GM12864 (cell line): ENCODE measurements at regions not wholly inside any gene's neighbourhood (a gene's known extent, or its start where the extent isn't known, plus 50 kb on each side); places are given as distances from the start of the nearest gene placed in this dataset.

Experiments
- DNase-seq: peaks from one replicate; pipeline ENCODE4 v3.0.0-alpha.2; 2011; ENCODE audit warnings: low read depth
- H3K4me3 ChIP-seq: 2 replicates; pipeline ENCODE4 v1.5.1; 2011; ENCODE audit warnings: mild to moderate bottlenecking, low read depth, low read length, control low read depth
- TF ChIP-seq, protein P1 (sequence below): IDR thresholded peaks from 2 replicates; pipeline ENCODE4 v1.5.1; 2011; ENCODE audit warnings: low read depth, mild to moderate bottlenecking, moderate library complexity, low read length, control low read depth, inconsistent platforms; ENCODE audit errors: missing control alignments

DNA sequence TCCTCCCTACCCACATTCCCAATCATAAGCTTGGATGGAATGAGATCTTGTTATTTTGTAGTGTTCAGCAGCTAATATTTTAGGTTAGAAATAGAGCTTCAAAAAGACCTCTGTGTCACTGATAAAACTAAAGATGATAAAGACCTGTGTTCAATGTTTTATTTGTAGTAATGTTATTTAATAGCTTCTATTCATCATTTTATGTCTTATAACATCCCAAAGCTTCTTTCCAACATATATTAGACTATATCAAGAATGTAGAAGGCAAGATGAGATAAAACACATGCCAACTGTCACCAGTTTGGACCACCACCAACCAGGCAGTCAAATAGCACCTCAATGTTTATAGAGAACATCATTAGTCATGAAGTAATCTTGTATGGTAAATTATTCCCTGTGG lies 409.5 kb upstream of the ITGA1 start:
- H3K4me3 ChIP-seq = no peak overlapping the region
- no peak for DNase-seq
- TF ChIP-seq, protein P1, sequence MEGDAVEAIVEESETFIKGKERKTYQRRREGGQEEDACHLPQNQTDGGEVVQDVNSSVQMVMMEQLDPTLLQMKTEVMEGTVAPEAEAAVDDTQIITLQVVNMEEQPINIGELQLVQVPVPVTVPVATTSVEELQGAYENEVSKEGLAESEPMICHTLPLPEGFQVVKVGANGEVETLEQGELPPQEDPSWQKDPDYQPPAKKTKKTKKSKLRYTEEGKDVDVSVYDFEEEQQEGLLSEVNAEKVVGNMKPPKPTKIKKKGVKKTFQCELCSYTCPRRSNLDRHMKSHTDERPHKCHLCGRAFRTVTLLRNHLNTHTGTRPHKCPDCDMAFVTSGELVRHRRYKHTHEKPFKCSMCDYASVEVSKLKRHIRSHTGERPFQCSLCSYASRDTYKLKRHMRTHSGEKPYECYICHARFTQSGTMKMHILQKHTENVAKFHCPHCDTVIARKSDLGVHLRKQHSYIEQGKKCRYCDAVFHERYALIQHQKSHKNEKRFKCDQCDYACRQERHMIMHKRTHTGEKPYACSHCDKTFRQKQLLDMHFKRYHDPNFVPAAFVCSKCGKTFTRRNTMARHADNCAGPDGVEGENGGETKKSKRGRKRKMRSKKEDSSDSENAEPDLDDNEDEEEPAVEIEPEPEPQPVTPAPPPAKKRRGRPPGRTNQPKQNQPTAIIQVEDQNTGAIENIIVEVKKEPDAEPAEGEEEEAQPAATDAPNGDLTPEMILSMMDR = no peak

DNA sequence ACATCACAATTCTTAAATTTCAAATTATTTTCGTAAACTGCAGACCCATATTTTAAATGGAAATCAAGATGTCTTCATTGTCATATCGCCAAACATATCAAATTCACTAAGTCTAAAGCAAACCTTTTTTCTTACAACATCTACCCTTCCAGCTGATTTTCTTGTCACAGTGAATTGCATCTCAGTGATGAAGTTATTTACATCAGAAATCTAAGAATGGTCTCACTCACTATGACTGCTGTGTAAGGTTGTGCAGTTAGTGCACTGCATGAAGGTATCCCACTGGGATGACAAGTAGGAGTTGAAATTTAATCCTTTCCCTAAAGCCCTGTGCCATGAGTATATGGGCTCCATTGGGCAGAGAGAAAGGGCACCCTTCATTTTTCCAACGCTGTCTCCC lies 399.4 kb upstream of the ITGA1 start:
- DNase-seq = no peak
- no peak overlapping the region for H3K4me3 ChIP-seq
- TF ChIP-seq, protein P1 = no peak

DNA sequence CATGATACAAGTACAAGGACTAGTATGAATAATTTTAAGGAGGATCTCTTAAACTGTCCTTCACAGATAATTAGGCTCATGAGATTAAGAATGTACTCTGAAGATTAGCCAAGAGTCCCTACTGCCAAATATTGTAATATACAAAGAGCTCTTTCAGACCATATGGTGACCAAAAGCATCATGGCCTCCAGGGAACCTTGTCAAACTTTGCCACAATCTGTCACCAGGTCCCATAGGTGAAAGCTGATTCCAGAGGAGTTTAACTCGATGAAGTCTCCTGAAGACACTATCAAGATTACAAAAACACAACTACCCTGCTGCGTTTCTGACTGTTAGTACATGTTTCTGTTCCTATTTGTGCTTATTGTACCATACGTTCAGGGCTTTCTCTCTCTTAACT lies 395.4 kb upstream of the ITGA1 start:
- DNase-seq = no peak
- no peak overlapping the region for H3K4me3 ChIP-seq
- TF ChIP-seq, protein P1 = no peak

DNA sequence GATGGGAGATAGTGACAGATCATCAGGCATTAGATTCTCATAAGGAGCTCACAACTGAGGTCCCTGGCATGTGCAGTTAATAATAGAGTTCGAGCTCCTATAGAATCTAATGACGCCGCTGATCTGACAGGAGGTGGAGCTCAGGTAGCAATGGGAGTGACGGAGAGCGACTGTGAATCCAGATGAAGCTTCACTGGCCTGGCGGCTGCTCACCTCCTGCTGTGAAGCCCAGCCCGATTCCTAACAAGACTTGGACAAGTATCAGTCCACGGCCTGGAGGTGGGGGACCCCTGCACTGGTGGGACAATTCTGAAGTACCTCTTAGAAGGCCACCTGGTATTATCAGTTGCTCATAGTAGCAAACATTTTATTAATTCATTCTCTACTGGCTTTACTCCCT lies 377.9 kb upstream of the ITGA1 start:
- no peak for DNase-seq
- H3K4me3 ChIP-seq = no peak overlapping the region
- TF ChIP-seq, protein P1 = no peak

DNA sequence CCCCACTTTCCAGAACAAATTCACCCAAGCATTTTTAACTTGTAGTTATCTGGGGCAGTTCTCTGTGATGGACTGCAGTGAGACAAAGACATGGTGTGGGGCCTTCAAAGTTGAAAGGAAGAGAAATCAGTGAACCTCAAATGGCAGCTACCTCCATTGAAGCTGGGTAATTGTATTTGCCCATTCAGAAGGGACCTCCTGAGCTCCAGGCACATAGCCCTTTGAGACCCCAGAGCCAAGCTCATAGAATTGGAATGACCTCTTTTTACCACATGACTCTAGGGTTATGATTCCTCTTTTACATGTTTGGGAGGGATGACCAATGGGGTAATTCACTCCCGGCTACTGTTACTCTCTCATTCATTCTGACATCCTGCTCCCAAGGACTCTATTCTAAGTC lies 368.4 kb upstream of the ITGA1 start:
- no peak for DNase-seq
- H3K4me3 ChIP-seq = no peak overlapping the region
- TF ChIP-seq, protein P1 = no peak

DNA sequence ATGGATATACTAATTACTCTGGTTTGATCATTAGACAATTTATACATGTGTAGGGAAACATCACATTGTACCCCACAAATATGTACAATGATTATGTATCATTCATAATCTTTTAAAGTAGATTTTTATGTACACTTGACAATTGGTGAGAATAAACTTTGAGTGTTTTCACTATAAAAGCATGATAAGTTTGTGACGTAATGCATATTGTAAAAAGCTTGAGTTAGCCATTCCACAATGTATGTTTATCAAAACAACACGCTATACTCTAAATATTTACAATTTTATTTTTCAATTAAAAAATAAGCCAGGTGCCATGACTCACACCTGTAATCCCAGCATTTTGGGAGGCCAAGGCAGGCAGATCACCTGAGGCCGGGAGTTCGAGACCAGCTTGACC lies 360.1 kb upstream of the ITGA1 start:
- TF ChIP-seq, protein P1 = no peak
- DNase-seq = no peak
- H3K4me3 ChIP-seq = no peak overlapping the region

DNA sequence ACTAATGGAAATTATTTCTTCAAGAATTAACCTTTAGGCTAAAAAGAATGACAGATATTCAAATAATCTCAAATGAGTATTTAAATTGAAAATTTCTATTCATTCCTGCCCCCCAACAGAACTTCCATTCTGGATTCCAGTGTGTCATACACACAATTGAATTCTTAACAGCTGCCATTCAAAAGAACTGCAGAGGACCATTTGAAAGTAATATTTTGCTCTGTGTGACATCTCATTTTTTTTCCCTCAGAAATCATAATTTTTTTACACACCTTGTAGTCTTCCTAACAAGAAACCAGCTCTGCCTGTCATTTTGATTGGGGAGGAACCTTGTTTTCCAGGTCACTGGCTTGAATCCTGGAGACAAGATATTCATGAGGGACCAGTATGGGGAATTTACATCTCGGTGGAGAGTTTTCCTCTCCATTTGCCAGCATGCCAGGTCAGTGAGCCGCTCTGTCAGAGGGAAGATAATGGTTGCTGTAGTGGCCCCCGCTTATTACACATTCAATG lies 358.7 kb upstream of the ITGA1 start:
- no peak overlapping the region for H3K4me3 ChIP-seq
- DNase-seq = no peak
- TF ChIP-seq, protein P1 = no peak
